Astrocyte (in vitro differentiated cells and primary cell): ENCODE measurements at regions not wholly inside any gene's neighbourhood (a gene's known extent, or its start where the extent isn't known, plus 50 kb on each side); places are given as distances from the start of the nearest gene placed in this dataset.

ENCODE experiments used
- EZH2 ChIP-seq: IDR thresholded peaks from 2 replicates; pipeline ENCODE4 v1.6.1; 2012; ENCODE audit warnings: mild to moderate bottlenecking, low read length, inconsistent platforms; ENCODE audit not compliant: insufficient read depth
- TF ChIP-seq, protein P1 (sequence below): IDR thresholded peaks from 2 replicates; pipeline ENCODE4 v1.5.1; 2011; ENCODE audit warnings: low read depth, mild to moderate bottlenecking, inconsistent platforms, low read length, moderate library complexity; ENCODE audit not compliant: insufficient read depth

DNA sequence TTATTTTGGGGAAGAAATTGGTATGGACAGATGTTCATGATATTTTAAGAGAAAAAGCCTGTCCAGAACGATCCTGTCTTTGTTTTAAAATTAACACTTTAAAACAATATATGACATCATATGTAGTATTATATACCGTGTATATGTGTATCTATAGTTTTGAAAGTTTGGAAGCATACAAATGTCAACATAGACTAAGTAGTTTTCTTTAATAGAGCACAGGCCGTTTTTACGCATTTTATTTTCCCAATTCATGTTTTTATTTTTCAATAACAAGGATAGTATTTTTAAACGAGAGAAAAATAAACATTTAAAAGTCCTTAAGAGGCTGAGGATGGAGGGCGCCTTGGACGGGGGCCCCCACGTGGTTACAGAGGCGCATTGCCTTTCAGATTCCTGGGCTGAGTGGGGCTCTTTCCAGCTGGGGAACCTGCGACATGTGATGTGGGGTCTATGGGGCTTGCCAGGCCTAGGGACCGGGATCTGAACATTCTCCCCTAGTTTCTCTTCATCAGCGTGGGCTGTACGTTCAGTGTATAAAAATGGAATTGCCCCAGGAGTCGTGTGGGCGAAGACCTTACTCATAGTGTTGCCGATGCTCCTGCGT lies 127.8 kb upstream of the ZNF746 start:
- TF ChIP-seq, protein P1, sequence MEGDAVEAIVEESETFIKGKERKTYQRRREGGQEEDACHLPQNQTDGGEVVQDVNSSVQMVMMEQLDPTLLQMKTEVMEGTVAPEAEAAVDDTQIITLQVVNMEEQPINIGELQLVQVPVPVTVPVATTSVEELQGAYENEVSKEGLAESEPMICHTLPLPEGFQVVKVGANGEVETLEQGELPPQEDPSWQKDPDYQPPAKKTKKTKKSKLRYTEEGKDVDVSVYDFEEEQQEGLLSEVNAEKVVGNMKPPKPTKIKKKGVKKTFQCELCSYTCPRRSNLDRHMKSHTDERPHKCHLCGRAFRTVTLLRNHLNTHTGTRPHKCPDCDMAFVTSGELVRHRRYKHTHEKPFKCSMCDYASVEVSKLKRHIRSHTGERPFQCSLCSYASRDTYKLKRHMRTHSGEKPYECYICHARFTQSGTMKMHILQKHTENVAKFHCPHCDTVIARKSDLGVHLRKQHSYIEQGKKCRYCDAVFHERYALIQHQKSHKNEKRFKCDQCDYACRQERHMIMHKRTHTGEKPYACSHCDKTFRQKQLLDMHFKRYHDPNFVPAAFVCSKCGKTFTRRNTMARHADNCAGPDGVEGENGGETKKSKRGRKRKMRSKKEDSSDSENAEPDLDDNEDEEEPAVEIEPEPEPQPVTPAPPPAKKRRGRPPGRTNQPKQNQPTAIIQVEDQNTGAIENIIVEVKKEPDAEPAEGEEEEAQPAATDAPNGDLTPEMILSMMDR = peak; percentile 52
- no peak for TF ChIP-seq EZH2
